ENCODE measurements at regions not wholly inside any gene's neighbourhood (a gene's known extent, or its start where the extent isn't known, plus 50 kb on each side); places are given as distances from the start of the nearest gene placed in this dataset.

DNA sequence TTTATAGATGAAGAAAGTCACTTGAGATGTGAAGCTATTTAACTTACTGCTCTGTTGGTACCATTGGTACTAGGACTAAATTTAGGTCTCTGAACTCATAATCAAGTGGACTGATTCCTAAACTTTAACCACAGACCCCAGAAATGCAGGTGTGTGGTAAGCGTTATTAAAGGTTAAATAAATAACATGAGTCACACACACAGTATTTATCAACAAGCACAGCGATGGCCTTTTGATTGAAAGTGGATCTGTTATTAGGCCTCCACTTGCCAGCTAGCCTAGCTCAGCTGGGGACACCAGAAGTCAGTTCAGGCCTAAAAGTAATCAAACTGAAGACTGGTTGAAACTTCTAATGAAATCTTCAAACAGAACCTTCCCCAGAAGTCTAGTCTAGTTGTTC lies 161.3 kb upstream of the DPP10 start:
- Histone ChIP-seq H3F3A (ENCODE audit: insufficient read depth, low read length) (no peaks in the 10 kb centered on the region), H3K9me3 (replicated peaks; ENCODE audit: insufficient read depth, low read length) (no peaks in the 10 kb centered on the region), H2AFZ (ENCODE audit: low read length) (no peak overlapping the region), H3K79me2 (ENCODE audit: low read length) (no peaks in the 10 kb centered on the region), H3K9me2 (replicated peaks; ENCODE audit: insufficient read depth, low read length) (no peaks in the 10 kb centered on the region), H3K4me1 (ENCODE audit: low read length) (no peaks in the 10 kb centered on the region), H3K27ac (ENCODE audit: low read length) (no peak overlapping the region), H4K20me1 (ENCODE audit: insufficient read depth, low read length) (no peaks in the 10 kb centered on the region), H3K9ac (ENCODE audit: low read length) (no peak overlapping the region), H3K36me3 (replicated peaks; ENCODE audit: insufficient read depth, low read length) (no peaks in the 10 kb centered on the region), H3K4me3 (ENCODE audit: low read length) (no peak overlapping the region), H3K4me2 (ENCODE audit: low read depth, low read length) (no peak overlapping the region), H3K27me3 (replicated peaks; ENCODE audit: insufficient read depth, low read length) (no peaks in the 10 kb centered on the region)
- DNase-seq = no peak
- TF ChIP-seq EZH2phosphoT487 (IDR thresholded peaks at IDR 0.05; ENCODE audit: low read length) (no peak), EZH2 (optimal IDR thresholded peaks at IDR 0.05; ENCODE audit: low read depth, low read length) (no peak)
- TF ChIP-seq, protein P1, sequence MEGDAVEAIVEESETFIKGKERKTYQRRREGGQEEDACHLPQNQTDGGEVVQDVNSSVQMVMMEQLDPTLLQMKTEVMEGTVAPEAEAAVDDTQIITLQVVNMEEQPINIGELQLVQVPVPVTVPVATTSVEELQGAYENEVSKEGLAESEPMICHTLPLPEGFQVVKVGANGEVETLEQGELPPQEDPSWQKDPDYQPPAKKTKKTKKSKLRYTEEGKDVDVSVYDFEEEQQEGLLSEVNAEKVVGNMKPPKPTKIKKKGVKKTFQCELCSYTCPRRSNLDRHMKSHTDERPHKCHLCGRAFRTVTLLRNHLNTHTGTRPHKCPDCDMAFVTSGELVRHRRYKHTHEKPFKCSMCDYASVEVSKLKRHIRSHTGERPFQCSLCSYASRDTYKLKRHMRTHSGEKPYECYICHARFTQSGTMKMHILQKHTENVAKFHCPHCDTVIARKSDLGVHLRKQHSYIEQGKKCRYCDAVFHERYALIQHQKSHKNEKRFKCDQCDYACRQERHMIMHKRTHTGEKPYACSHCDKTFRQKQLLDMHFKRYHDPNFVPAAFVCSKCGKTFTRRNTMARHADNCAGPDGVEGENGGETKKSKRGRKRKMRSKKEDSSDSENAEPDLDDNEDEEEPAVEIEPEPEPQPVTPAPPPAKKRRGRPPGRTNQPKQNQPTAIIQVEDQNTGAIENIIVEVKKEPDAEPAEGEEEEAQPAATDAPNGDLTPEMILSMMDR (IDR thresholded peaks at IDR 0.05; ENCODE audit: low read length) = no peak

DNA sequence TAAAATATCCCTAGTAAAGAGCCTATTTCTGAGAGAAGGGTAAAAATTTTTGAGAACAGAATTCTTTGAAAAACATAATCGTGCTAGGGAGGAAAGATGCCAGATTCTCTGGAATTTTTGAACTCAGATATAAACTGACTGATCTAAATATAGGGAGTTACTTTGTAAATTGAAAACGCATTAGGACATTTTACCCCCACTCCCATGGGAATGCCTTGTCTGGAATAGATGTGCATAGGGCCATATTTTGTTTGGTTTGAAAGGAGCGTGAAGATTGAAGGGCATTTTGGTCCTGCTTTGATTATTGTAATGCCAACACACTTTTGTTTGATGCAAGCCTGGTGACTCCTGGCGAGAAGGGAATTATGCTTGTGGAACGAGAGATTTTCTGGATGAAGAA lies 158.7 kb upstream of the DPP10 start:
- H3K27ac ChIP-seq (ENCODE audit: low read length) = no peak overlapping the region
- no peaks in the 10 kb centered on the region for H3K36me3 ChIP-seq (replicated peaks; ENCODE audit: insufficient read depth, low read length)
- H3K27me3 ChIP-seq (replicated peaks; ENCODE audit: insufficient read depth, low read length) = no peaks in the 10 kb centered on the region
- H3K9me3 ChIP-seq (replicated peaks; ENCODE audit: insufficient read depth, low read length) = no peaks in the 10 kb centered on the region
- H3K9ac ChIP-seq (ENCODE audit: low read length) = no peak overlapping the region
- H3F3A ChIP-seq (ENCODE audit: insufficient read depth, low read length) = no peaks in the 10 kb centered on the region
- no peaks in the 10 kb centered on the region for H3K4me1 ChIP-seq (ENCODE audit: low read length)
- no peak for DNase-seq
- H3K4me2 ChIP-seq (ENCODE audit: low read depth, low read length) = no peak overlapping the region
- H3K79me2 ChIP-seq (ENCODE audit: low read length) = no peaks in the 10 kb centered on the region
- TF ChIP-seq, protein P1 (IDR thresholded peaks at IDR 0.05; ENCODE audit: low read length) = no peak
- no peak for TF ChIP-seq EZH2phosphoT487 (IDR thresholded peaks at IDR 0.05; ENCODE audit: low read length)
- no peak for TF ChIP-seq EZH2 (optimal IDR thresholded peaks at IDR 0.05; ENCODE audit: low read depth, low read length)
- no peak overlapping the region for H3K4me3 ChIP-seq (ENCODE audit: low read length)
- no peaks in the 10 kb centered on the region for H4K20me1 ChIP-seq (ENCODE audit: insufficient read depth, low read length)
- H2AFZ ChIP-seq (ENCODE audit: low read length) = no peak overlapping the region
- H3K9me2 ChIP-seq (replicated peaks; ENCODE audit: insufficient read depth, low read length) = no peaks in the 10 kb centered on the region

DNA sequence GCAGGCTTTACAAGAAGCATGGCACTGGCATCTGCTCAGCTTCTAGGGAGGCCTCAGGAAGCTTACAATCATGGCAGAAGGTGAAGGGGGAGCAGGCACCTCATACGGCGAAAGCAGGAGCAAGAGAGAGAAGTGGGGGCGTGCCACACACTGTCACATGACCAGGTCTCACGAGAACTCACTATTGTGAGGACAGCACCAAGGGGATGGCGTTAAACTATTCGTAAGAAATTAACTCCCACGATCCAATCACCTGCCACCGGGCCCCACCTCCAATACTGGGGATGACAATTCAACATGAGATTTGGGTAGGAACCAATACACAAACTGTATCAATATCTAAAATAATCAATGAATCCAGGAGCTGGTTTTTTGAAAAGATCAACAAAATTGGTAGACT lies 156.0 kb upstream of the DPP10 start:
- H3K4me1 ChIP-seq (ENCODE audit: low read length) = no peaks in the 10 kb centered on the region
- H3K36me3 ChIP-seq (replicated peaks; ENCODE audit: insufficient read depth, low read length) = no peaks in the 10 kb centered on the region
- H4K20me1 ChIP-seq (ENCODE audit: insufficient read depth, low read length) = no peaks in the 10 kb centered on the region
- H3K9me3 ChIP-seq (replicated peaks; ENCODE audit: insufficient read depth, low read length) = no peaks in the 10 kb centered on the region
- no peak overlapping the region for H3K4me2 ChIP-seq (ENCODE audit: low read depth, low read length)
- no peak for DNase-seq
- no peaks in the 10 kb centered on the region for H3F3A ChIP-seq (ENCODE audit: insufficient read depth, low read length)
- no peaks in the 10 kb centered on the region for H3K9me2 ChIP-seq (replicated peaks; ENCODE audit: insufficient read depth, low read length)
- no peaks in the 10 kb centered on the region for H3K79me2 ChIP-seq (ENCODE audit: low read length)
- H3K4me3 ChIP-seq (ENCODE audit: low read length) = no peak overlapping the region
- H2AFZ ChIP-seq (ENCODE audit: low read length) = no peak overlapping the region
- H3K27me3 ChIP-seq (replicated peaks; ENCODE audit: insufficient read depth, low read length) = no peaks in the 10 kb centered on the region
- H3K9ac ChIP-seq (ENCODE audit: low read length) = no peak overlapping the region
- H3K27ac ChIP-seq (ENCODE audit: low read length) = no peak overlapping the region
- no peak for TF ChIP-seq EZH2 (optimal IDR thresholded peaks at IDR 0.05; ENCODE audit: low read depth, low read length)
- TF ChIP-seq EZH2phosphoT487 (IDR thresholded peaks at IDR 0.05; ENCODE audit: low read length) = no peak
- TF ChIP-seq, protein P1 (IDR thresholded peaks at IDR 0.05; ENCODE audit: low read length) = no peak
